PC-9 (cell line): ENCODE measurements at regions not wholly inside any gene's neighbourhood (a gene's known extent, or its start where the extent isn't known, plus 50 kb on each side); places are given as distances from the start of the nearest gene placed in this dataset.

ENCODE experiments used
- BruUV-seq: library from RNA; stranded (reverse); fragments of 400-500 nt; replicated peaks from 2 replicates; lab custom pipeline; 2021; lab: Mats Ljungman, UMichigan
- CTCF ChIA-PET: fragments of 300-600 bp; sonication (Branson Sonifier 250); formaldehyde crosslinking; loops from one replicate; lab custom pipeline; 2022; ENCODE audit warnings: antibody characterized with exemption; lab: Charles Lee
- POLR2A ChIA-PET: fragments of 300-600 bp; sonication (Branson Sonifier 250); formaldehyde crosslinking; loops from one replicate; lab custom pipeline; 2022; ENCODE audit warnings: antibody characterized with exemption; ENCODE audit not compliant: unreplicated experiment; lab: Charles Lee
- DNase-seq, 2 experiments: peaks; one replicate each; pipeline versions ENCODE4 v3.0.0 to v3.0.0-alpha.2; 2015 to 2022; ENCODE audit warnings: mixed read lengths in 1 of 2
- H2AFZ ChIP-seq: fragments of 200-600 bp; sonication (generic); 2 replicates; pipeline ENCODE4 v1.8.1; 2017; ENCODE audit warnings: antibody characterized with exemption
- H3F3A ChIP-seq: fragments of 200-600 bp; sonication (generic); 2 replicates; pipeline ENCODE4 v1.8.1; 2017; ENCODE audit warnings: antibody characterized with exemption, mild to moderate bottlenecking, low read depth; ENCODE audit not compliant: insufficient read depth
- H3K27ac ChIP-seq: fragments of 200-600 bp; sonication (generic); 2 replicates; pipeline ENCODE4 v1.6.1; 2016; ENCODE audit warnings: mixed run types
- H3K27me3 ChIP-seq: fragments of 200-600 bp; sonication (generic); 2 replicates; pipeline ENCODE4 v1.6.1; 2016; ENCODE audit warnings: low read depth, mixed run types; ENCODE audit not compliant: insufficient read depth
- H3K36me3 ChIP-seq: fragments of 200-600 bp; sonication (generic); 2 replicates; pipeline ENCODE4 v1.6.1; 2016; ENCODE audit warnings: low read depth, mixed run types
- H3K4me1 ChIP-seq: fragments of 200-600 bp; sonication (generic); replicated peaks from 2 replicates; pipeline ENCODE4 v1.6.1; 2016; ENCODE audit warnings: mixed run types; ENCODE audit not compliant: insufficient read depth
- H3K4me2 ChIP-seq: fragments of 200-600 bp; sonication (generic); 2 replicates; pipeline ENCODE4 v1.6.1; 2017; ENCODE audit warnings: mixed run types
- H3K4me3 ChIP-seq: fragments of 200-600 bp; sonication (generic); 2 replicates; pipeline ENCODE4 v1.6.1; 2016; ENCODE audit warnings: mixed run types
- H3K79me2 ChIP-seq: fragments of 200-600 bp; sonication (generic); 2 replicates; pipeline ENCODE4 v1.6.1; 2017; ENCODE audit warnings: low read depth, mixed run types
- H3K9me2 ChIP-seq: fragments of 200-600 bp; sonication (generic); 2 replicates; pipeline ENCODE4 v1.8.1; 2017; ENCODE audit warnings: mild to moderate bottlenecking; ENCODE audit not compliant: insufficient read depth
- H3K9me3 ChIP-seq: fragments of 200-600 bp; sonication (generic); 2 replicates; pipeline ENCODE4 v1.8.1; 2016; ENCODE audit warnings: low read depth; ENCODE audit not compliant: insufficient read depth
- H4K20me1 ChIP-seq: fragments of 200-600 bp; sonication (generic); 2 replicates; pipeline ENCODE4 v1.8.1; 2017; ENCODE audit not compliant: insufficient read depth
- EZH2 ChIP-seq: fragments of 200-600 bp; sonication (generic); IDR thresholded peaks from 2 replicates; pipeline ENCODE4 v1.8.0; 2017; ENCODE audit warnings: antibody characterized with exemption, low read depth
- intact Hi-C: fragments of 100-400 bp; cut with micrococcal nuclease; formaldehyde crosslinking; loops from one replicate; pipeline ENCODE4 v1.10.0; 2022; ENCODE audit not compliant: unreplicated experiment
- TF ChIP-seq, protein P1 (sequence below): fragments of 200-600 bp; sonication (generic); conservative IDR thresholded peaks from 2 replicates; pipeline ENCODE4 v1.6.1; 2017; ENCODE audit warnings: mixed run types, antibody characterized with exemption, mild to moderate bottlenecking, moderate library complexity

DNA sequence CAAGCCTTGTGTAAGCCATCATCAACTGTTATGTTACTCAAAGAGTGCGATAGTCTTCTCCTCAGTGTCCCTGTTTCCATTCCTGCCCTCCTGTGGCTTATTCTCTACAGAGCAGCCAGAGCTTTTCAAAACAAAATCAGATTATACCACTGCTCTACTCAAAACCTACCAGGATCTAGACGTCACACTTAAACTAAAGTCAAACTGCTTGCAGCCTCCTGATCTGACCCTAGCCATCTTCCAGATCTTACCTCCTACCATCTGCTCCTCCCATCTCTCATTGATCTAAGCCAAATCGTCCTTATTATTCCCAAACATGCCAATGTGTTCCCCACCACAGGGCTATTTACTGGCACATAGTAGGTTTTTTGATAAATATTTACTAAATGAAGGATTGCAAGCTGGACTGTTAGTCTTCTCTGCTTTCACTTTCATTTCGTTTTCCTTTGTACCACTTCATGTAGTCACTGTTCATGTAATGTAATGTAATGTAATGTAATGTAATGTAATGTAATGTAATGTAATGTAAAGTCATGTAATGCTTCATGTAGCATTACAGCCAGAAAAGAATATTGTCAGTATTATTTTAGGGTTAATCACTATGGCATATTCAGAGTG lies 116.1 kb downstream of the GPR37 start:
- CTCF ChIA-PET, result no interaction called here
- Histone ChIP-seq H3K9me2 (0 out of 2 replicates have a peak, but pooled peaks cover 4% of the 10 kb centered on the region), H3K27me3 (no peaks in the 10 kb centered on the region), H3K4me3 (peak overlapping the region; percentile 35; the same call in 1 of the 2 replicates), H3K4me1 (no peaks in the 10 kb centered on the region), H4K20me1 (no peaks in the 10 kb centered on the region), H3K9me3 (no peaks in the 10 kb centered on the region), H3K27ac (no peak overlapping the region), H3K36me3 (no peaks in the 10 kb centered on the region), H3K79me2 (no peaks in the 10 kb centered on the region), H3F3A (no peaks in the 10 kb centered on the region), H3K4me2 (peak overlapping the region; percentile 49), H2AFZ (no peak overlapping the region)
- BruUV-seq, result no TSS peak
- POLR2A ChIA-PET, result no interaction called here
- TF ChIP-seq, protein P1, sequence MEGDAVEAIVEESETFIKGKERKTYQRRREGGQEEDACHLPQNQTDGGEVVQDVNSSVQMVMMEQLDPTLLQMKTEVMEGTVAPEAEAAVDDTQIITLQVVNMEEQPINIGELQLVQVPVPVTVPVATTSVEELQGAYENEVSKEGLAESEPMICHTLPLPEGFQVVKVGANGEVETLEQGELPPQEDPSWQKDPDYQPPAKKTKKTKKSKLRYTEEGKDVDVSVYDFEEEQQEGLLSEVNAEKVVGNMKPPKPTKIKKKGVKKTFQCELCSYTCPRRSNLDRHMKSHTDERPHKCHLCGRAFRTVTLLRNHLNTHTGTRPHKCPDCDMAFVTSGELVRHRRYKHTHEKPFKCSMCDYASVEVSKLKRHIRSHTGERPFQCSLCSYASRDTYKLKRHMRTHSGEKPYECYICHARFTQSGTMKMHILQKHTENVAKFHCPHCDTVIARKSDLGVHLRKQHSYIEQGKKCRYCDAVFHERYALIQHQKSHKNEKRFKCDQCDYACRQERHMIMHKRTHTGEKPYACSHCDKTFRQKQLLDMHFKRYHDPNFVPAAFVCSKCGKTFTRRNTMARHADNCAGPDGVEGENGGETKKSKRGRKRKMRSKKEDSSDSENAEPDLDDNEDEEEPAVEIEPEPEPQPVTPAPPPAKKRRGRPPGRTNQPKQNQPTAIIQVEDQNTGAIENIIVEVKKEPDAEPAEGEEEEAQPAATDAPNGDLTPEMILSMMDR, result no peak
- TF ChIP-seq EZH2, result no peak
- intact Hi-C loops, result no loop called here
- no peak for DNase-seq

DNA sequence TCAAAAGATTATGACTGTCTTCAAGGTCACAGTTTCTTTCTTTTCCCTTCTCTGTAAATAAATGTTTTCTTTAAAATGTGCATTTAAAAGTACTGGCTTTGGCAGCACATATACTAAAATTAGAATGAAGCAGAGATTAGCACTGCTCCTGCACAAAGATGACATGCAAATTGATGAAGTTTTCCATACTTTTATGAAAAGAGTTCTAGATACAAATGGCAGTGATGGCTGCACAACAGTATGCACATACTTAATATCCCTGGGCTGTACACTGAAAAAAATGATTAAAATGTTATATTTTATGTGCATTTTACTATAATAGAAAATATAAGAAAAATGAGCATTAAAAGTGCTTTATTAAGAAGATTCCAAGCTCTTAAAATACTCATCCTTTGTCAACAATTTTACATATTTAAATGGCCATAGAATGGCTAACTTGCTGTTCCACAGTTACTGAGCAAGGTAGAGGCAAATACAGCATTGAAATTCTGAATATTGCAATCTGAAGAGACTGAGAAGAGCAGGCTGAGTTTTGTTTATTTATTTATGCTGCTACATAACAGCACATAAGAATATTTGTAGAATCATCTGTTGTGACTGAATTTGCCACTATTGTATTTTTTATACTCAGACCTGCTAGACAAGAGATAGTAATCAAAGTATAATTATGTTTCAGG lies 117.8 kb downstream of the GPR37 start:
- intact Hi-C loops, result no loop called here
- CTCF ChIA-PET, result no interaction called here
- no TSS peak for BruUV-seq

DNA sequence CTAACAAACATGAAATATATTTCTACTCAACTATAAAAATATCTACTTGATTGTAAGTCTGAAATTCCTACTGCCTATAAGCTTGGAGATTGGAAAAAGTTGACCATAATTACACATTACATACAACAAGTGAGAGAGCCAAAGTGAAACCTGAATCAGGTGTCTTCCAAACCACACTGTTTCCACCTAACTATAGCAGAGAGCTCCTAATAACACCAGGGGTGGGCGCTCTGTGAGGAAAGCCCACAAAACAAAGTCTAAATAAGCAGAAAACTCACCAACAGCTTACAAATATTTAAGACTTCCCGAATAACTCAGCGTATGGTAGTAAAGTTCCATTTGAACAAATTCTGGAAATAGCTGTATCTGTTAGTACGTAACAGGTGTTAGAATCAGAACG lies 119.9 kb downstream of the GPR37 start:
- POLR2A ChIA-PET, result no interaction called here
- 0 out of 2 replicates have a peak, but pooled peaks cover 4% of the 10 kb centered on the region for H3K9me2 ChIP-seq
- H4K20me1 ChIP-seq, result no peaks in the 10 kb centered on the region
- H3K79me2 ChIP-seq, result no peaks in the 10 kb centered on the region
- H3K27me3 ChIP-seq, result no peaks in the 10 kb centered on the region
- no peak overlapping the region for H3K4me3 ChIP-seq
- CTCF ChIA-PET, result no interaction called here
- TF ChIP-seq, protein P1, result no peak
- no peak overlapping the region for H3K27ac ChIP-seq
- no TSS peak for BruUV-seq
- no peaks in the 10 kb centered on the region for H3K4me1 ChIP-seq
- H2AFZ ChIP-seq, result peak overlapping the region; percentile 25; the same call in 1 of the 2 replicates
- no peak overlapping the region for H3K4me2 ChIP-seq
- intact Hi-C loops, result no loop called here
- no peak for DNase-seq
- no peaks in the 10 kb centered on the region for H3K36me3 ChIP-seq
- no peaks in the 10 kb centered on the region for H3K9me3 ChIP-seq
- H3F3A ChIP-seq, result no peaks in the 10 kb centered on the region

More for the DNA sequence above, 117.8 kb downstream of the GPR37 start:
- H3K36me3 ChIP-seq, result no peaks in the 10 kb centered on the region
- H3K4me1 ChIP-seq, result no peaks in the 10 kb centered on the region
- H3K9me2 ChIP-seq, result 0 out of 2 replicates have a peak, but pooled peaks cover 4% of the 10 kb centered on the region
- H3K79me2 ChIP-seq, result no peaks in the 10 kb centered on the region
- no peak for TF ChIP-seq EZH2
- TF ChIP-seq, protein P1, result no peak
- H3K4me3 ChIP-seq, result no peak overlapping the region
- POLR2A ChIA-PET, result no interaction called here
- no peak overlapping the region for H3K4me2 ChIP-seq
- no peak overlapping the region for H2AFZ ChIP-seq
- no peaks in the 10 kb centered on the region for H3K9me3 ChIP-seq
- H3K27ac ChIP-seq, result no peak overlapping the region
- no peaks in the 10 kb centered on the region for H4K20me1 ChIP-seq
- H3F3A ChIP-seq, result no peaks in the 10 kb centered on the region
- DNase-seq, result no peak
- no peaks in the 10 kb centered on the region for H3K27me3 ChIP-seq
